IPS DF 6.9 (cell line): ENCODE measurements at regions not wholly inside any gene's neighbourhood (a gene's known extent, or its start where the extent isn't known, plus 50 kb on each side); places are given as distances from the start of the nearest gene placed in this dataset.
"Not testable (repeated sequence)": the region's sequence is repeated elsewhere in the genome, so short reads cannot be mapped to it uniquely, and the experiment has no call there.

Experiments
- DNase-seq: peaks from one replicate; pipeline ENCODE4 v3.0.0-alpha.2; 2013; ENCODE audit warnings: low read depth, low spot score
- H3K27ac ChIP-seq: one replicate; pipeline ENCODE4 v1.5.1; 2013; ENCODE audit warnings: low read length, control low read depth
- H3K27me3 ChIP-seq: 2 replicates; pipeline ENCODE4 v1.6.1; 2013; ENCODE audit warnings: mild to moderate bottlenecking, low read length; ENCODE audit not compliant: control insufficient read depth, insufficient read depth
- H3K36me3 ChIP-seq: 2 replicates; pipeline ENCODE4 v1.6.1; 2013; ENCODE audit warnings: low read length; ENCODE audit not compliant: control insufficient read depth, insufficient read depth
- H3K4me1 ChIP-seq: 2 replicates; pipeline ENCODE4 v1.6.1; 2013; ENCODE audit warnings: low read length; ENCODE audit not compliant: control insufficient read depth, insufficient read depth
- H3K4me3 ChIP-seq: 2 replicates; pipeline ENCODE4 v1.5.1; 2013; ENCODE audit warnings: mild to moderate bottlenecking, low read length
- H3K9me3 ChIP-seq: 2 replicates; pipeline ENCODE4 v1.6.1; 2013; ENCODE audit warnings: low read length, inconsistent platforms; ENCODE audit not compliant: control insufficient read depth, insufficient read depth
- WGBS: extraction: QIAGEN DNeasy Blood & Tissue Kit; methylation state at CpG from one replicate; pipeline ENCODE4 v1.1.7; 2013; ENCODE audit warnings: mixed read lengths, missing lambda C conversion rate; ENCODE audit not compliant: insufficient read length, insufficient coverage; 5-methylcytosine and 5-hydroxymethylcytosine counted together

DNA sequence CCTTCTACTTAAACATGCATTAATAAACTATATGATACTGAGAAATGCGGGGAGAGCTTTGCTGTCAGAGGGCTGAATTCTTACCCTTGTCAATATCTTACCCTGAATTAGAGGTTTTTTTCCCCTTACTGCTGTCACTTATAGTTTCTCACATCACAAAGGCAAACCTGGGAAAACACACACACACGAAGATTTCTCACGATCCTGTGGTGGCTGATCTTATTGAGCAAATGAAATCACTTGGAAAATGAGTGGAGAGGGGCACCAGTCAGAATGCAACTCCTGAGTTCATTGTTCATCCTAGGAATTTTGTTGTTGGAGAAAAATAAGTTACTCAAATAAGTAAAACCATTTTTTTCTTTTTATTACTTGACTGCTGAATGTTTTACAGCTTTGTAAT, 673.6 kb downstream of the EDEM1 start:
- DNase-seq = no peak
- Histone ChIP-seq H3K9me3 (no peaks in the 10 kb centered on the region), H3K27me3 (no peaks in the 10 kb centered on the region), H3K4me1 (no peaks in the 10 kb centered on the region), H3K36me3 (no peaks in the 10 kb centered on the region), H3K27ac (no peak overlapping the region), H3K4me3 (no peak overlapping the region)
- no CpG with 5 or more reads among the region's 3 CpGs for WGBS

DNA sequence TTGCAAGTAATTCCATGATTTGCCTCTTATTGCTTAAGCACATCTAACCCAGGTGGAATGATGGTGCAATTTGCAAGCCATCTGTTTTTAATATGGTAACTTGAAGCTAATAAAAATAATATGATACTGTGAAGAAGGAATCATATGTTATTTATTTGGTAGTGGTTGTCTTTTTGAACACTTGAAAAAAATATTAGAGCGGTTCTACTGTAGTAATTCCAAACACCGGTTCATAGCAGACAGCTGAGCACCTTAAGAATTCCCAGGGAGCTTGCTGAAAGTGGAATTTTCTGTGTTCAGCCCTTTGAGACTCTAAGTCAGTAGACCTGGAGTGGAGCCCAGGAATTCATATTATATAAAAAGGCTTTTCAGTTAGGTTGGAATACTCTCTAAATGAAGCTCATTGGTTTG, 687.4 kb downstream of the EDEM1 start:
- no CpG with 5 or more reads among the region's 2 CpGs for WGBS
- H3K4me1 ChIP-seq = no peaks in the 10 kb centered on the region
- DNase-seq = no peak

DNA sequence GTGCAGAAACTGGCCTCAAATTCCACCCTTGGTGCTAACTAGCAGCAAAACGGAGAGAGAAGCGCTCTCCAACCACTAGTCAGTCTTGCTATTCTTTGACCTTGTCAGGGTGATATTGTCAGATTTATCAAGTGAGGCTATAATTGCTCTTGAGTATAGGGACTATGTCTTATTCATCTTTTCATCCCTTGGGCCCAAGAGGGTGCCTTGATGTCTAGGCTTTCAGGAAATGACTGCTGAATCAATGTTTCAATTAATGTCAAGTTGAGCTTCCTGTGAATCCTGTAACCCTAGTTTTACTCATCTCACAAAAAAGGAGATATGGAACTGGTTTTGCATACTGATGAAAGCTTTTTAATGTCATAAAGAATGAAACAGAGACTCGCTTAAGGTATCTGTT, 701.3 kb downstream of the EDEM1 start:
- Histone ChIP-seq H3K27ac (no peak overlapping the region), H3K4me1 (no peaks in the 10 kb centered on the region), H3K9me3 (no peaks in the 10 kb centered on the region), H3K27me3 (no peaks in the 10 kb centered on the region), H3K4me3 (no peak overlapping the region), H3K36me3 (no peaks in the 10 kb centered on the region)
- no CpG with 5 or more reads among the region's 3 CpGs for WGBS
- DNase-seq = no peak

More for the DNA sequence above, 687.4 kb downstream of the EDEM1 start:
- Histone ChIP-seq H3K36me3 (no peaks in the 10 kb centered on the region), H3K4me3 (no peak overlapping the region), H3K9me3 (no peaks in the 10 kb centered on the region; the same call in 1 of the 2 replicates), H3K27ac (no peak overlapping the region), H3K27me3 (no peaks in the 10 kb centered on the region)

DNA sequence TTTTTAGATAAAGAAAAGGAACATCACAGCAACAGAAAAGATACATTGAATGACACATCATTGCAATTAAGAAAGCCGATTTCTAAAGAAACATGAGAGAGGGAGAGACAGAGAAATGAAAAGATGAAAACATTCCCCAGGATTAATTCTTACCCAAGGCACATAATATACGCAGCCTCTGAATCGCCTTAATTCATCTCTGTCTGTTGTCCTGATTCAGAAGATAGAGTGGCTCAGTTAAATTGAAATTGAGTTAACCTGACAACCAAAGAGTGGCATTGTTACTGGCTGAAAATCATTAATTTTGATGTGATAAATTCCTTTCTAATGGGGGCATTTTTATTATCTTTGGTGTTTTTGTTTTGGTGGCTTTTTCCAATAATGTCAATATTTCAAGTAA, 701.9 kb downstream of the EDEM1 start:
- WGBS = no CpG with 5 or more reads among the region's 3 CpGs
- H3K4me1 ChIP-seq = no peaks in the 10 kb centered on the region

DNA sequence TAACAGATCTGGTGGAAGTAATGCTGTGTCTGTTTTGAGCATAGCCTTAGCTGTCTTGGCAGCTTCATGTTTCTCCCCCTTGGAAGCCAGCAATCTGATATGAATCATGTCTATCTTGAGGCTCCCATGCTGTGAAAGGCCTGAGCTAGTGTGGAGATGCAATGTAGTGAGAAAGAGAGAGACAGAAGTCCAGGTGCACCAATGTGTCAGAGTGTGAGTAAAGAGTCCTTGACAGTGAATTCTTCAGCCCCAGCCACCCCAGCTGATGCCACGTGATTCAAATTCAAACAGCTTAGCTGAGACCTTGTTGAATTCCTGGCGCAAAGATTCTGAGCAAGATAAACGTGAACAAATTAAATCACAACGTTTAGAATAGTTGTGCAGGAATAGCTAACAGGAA, 704.2 kb downstream of the EDEM1 start:
- Histone ChIP-seq H3K4me3 (no peak overlapping the region), H3K4me1 (no peaks in the 10 kb centered on the region), H3K36me3 (no peaks in the 10 kb centered on the region), H3K27ac (no peak overlapping the region), H3K27me3 (no peaks in the 10 kb centered on the region), H3K9me3 (no peaks in the 10 kb centered on the region)
- DNase-seq = no peak
- WGBS = no CpG with 5 or more reads among the region's 4 CpGs

More for the DNA sequence above, 701.9 kb downstream of the EDEM1 start:
- no peaks in the 10 kb centered on the region for H3K9me3 ChIP-seq
- H3K27ac ChIP-seq = no peak overlapping the region
- no peak for DNase-seq
- H3K27me3 ChIP-seq = no peaks in the 10 kb centered on the region
- H3K4me3 ChIP-seq = no peak overlapping the region
- H3K36me3 ChIP-seq = no peaks in the 10 kb centered on the region

DNA sequence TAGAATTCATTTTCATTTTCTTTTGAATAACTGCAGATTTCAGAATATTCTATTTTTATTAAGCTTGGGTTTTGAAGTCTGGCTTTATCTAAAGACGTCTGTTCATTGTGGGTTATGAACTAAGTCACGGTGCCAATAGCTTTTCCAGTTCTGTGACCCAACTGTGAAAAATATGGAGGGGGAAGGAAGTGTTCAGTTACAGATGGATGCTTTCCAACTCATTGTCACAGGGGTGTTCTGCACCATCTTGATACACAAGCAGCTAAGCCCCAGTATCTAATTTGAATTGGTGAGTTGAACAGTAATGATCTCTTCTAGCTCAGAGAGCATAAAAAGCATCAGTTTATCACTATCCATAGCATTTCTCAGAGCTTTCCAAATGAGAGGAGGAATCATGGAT, 710.6 kb downstream of the EDEM1 start:
- H3K9me3 ChIP-seq = no peaks in the 10 kb centered on the region
- no peak overlapping the region for H3K4me3 ChIP-seq
- no peaks in the 10 kb centered on the region for H3K4me1 ChIP-seq
- no peaks in the 10 kb centered on the region for H3K36me3 ChIP-seq
- DNase-seq = no peak
- no CpG with 5 or more reads among the region's 2 CpGs for WGBS
- no peak overlapping the region for H3K27ac ChIP-seq
- no peaks in the 10 kb centered on the region for H3K27me3 ChIP-seq

DNA sequence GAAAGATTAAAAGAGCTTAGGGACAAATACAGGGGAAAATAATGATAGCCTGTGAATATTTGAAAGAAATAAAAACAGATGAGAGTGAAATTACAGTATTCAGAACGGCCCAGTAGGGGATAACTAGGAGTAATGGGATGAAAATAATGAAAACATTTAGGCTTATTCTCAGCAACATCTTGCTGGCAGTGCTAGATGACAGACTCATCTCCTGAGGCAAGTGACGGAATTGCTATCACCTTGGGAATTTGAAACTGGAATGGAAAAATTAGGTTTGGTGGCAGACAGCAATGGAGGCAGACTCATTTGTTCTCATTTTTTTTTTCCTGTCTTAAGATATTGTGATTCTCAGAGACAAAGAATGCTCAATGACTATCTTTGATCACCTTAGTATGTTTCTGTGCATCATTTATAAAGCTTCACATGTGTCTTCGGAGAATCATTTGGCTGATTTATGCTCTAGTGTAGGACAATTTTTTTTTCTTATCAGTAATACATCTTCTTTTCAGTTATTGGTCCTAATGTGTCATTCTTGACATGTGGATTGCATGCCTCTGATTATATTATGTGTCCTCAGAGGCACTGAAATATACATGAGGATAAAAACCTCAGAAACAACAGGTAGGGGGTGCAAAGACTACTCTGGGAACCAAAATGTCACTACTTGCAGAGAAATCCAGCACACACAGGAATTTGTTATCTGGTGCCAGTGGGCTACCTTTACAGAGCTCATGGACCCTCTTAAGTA, 711.7 kb downstream of the EDEM1 start:
- no peak overlapping the region for H3K27ac ChIP-seq
- H3K27me3 ChIP-seq = no peaks in the 10 kb centered on the region
- no peaks in the 10 kb centered on the region for H3K4me1 ChIP-seq
- DNase-seq = no peak
- no peaks in the 10 kb centered on the region for H3K9me3 ChIP-seq
- WGBS = no CpG with 5 or more reads among the region's 3 CpGs
- no peak overlapping the region for H3K4me3 ChIP-seq
- no peaks in the 10 kb centered on the region for H3K36me3 ChIP-seq

DNA sequence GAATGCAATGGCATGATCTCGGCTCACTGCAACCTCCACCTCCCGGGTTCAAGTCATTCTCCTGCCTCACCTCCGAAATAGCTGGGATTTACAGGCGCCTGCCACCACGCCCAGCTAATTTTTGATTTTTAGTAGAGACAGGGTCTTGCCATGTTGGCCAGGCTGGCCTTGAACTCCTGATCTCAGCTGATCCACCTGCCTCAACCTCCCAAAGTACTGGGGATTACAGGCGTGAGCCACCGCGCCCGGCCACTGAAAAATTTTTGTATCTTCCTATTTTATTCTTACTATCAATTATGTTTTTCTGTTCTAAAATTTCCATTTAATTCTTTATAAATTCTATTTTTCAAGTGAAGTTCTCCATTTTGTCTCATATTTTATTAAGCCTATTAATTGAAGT, 730.4 kb downstream of the EDEM1 start:
- H3K27me3 ChIP-seq = no peaks in the 10 kb centered on the region
- no peaks in the 10 kb centered on the region for H3K4me1 ChIP-seq
- no peak overlapping the region for H3K4me3 ChIP-seq
- no peaks in the 10 kb centered on the region for H3K36me3 ChIP-seq
- no peaks in the 10 kb centered on the region for H3K9me3 ChIP-seq
- DNase-seq = no peak
- no CpG with 5 or more reads among the region's 9 CpGs for WGBS
- no peak overlapping the region for H3K27ac ChIP-seq

DNA sequence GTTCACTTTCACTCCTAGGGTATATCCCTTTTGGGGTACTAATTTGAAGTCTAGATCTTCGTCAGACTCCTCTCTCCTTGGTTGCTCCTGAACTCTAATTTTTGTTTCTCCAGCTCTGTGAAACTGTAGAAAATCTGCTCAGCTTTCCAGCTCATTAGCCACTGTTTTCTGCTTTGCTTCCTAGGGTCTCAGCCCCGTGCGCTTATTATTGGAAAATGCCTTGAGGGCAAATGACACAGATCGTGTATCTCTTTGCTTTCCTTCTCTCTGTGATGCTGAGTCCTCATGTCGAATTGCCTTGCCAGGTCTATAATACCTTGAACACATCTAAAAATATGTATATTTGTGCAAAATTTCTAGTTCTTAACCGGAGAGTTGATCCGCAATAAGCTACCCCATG, 731.1 kb downstream of the EDEM1 start:
- Histone ChIP-seq H3K27ac (no peak overlapping the region), H3K4me1 (no peaks in the 10 kb centered on the region), H3K27me3 (no peaks in the 10 kb centered on the region), H3K9me3 (no peaks in the 10 kb centered on the region), H3K36me3 (no peaks in the 10 kb centered on the region), H3K4me3 (no peak overlapping the region)
- no peak for DNase-seq
- no CpG with 5 or more reads among the region's 7 CpGs for WGBS

DNA sequence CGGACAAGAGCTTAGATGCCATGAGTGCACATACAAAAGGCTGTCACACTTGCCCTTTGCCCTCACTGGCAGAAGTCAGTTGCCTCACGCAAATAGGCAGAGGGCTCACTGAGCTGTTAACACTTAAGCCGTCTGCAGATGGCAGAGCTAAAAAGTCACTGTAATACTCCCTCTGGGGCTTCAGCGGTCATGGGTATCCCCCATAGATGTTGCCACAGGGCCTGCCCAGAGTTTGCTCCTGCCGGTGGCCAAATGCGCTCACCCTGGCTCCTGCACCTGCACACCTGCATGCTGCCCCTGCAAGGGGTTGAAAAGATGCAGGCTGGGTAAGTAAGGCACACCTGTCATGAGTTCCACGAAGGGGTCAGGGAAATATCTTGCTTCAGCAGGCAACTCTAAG, 741.5 kb downstream of the EDEM1 start:
- Histone ChIP-seq H3K4me1 (no peaks in the 10 kb centered on the region), H3K27me3 (no peaks in the 10 kb centered on the region), H3K27ac (no peak overlapping the region), H3K36me3 (no peaks in the 10 kb centered on the region), H3K4me3 (no peak overlapping the region), H3K9me3 (peaks cover 1% of the 10 kb centered on the region)
- WGBS = no CpG with 5 or more reads among the region's 7 CpGs
- no peak for DNase-seq

DNA sequence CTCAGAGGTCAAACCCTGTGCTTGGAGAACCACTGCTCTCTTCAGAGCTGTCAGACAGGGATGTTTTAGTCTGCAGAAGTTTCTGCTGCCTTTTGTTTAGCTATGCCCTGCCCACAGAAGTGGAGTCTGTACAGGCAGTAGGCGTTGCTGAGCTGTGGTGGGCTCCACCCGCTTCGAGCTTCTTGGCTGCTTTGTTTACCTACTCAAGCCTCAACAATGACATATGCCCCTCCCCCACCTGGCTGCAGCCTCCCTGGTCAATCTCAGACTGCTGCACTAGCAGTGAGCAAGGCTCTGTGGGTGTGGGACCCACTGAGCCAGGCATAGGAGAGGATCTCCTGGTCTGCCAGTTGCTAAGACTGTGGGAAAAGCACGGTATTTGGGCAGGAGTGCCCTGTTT, 756.6 kb downstream of the EDEM1 start:
- not testable (repeated sequence) for H3K9me3 ChIP-seq, H3K4me1 ChIP-seq, H3K36me3 ChIP-seq, H3K4me3 ChIP-seq, H3K27me3 ChIP-seq, H3K27ac ChIP-seq, DNase-seq
- no CpG with 5 or more reads among the region's 4 CpGs for WGBS
